Right hindlimb (tissue), 1 donor: ENCODE measurements at regions not wholly inside any gene's neighbourhood (a gene's known extent, or its start where the extent isn't known, plus 50 kb on each side); places are given as distances from the start of the nearest gene placed in this dataset.

Experiments
- DNase-seq: peaks from one replicate; pipeline ENCODE4 v3.0.0-alpha.2; 2018

DNA sequence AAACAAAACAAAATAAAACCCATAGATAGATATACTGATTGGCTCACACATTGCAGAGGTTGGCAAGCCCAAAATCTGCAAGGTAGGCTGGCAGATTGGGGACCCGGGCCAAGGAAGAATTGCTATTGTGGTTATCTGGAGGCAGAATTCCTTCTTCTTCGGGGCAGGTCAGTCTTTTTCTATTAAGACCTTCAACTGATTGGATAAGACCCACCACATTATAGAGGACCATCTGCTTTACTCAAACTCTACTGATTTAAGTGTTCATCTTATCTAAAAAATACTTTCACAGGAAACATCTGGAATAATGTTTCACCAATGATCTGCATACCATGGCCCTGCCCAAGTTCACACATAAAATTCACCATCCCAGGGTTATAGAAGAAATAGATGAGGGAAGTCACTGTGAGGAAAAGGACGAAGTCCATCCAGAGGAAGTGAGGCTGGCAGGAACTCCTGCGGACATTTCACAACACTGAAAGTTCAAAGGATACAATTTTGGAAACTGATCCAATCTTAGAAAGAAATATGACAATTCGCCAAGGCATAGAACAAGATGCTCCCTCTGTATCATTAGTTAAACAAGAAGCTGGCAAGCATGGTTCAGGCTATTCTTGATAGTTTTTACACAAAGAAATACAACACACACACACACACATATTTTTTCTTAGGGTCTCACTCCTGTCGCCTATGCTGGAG is 127.6 kb upstream of the MED13L start:
- DNase-seq = no peak

GRCh38 chr12:116406529-116406928 is 129.0 kb upstream of the MED13L start:
- DNase-seq = peak; percentile 74

DNA sequence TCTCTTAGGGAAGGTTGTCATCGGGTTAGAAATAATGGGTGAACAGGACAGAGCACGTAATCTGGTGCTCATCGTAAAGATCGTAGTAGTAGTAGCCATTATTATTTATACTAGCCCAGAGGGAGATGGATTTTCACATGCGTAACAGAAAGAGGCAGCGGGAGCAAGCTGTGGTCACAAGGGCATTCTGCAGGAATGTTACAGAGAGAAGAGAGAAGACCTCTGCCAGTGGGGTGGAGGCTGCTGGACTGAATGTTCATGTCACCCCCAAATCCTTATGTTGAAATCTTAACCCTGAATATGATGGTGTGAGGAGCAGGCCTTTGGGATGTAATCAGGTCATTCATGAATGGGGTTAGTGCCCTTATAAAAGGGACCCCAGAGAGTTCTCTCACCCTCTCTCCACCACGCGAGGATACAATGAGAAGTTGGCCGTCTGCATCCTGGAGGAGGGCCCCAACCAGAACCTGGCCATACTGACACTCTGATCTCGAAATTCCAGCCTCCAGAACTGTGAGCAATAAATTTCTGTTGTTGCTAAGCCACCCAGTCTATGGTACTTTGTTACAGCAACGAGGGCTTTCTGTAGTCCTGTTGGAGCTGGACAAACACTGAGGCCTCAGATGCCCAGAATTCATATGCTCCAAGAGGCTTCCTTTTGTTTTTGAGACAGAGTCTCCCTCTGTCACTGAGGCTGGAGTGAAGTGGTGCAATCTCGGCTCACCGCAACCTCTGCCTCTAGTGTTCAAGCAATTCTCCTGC is 131.2 kb upstream of the MED13L start:
- DNase-seq = no peak

DNA sequence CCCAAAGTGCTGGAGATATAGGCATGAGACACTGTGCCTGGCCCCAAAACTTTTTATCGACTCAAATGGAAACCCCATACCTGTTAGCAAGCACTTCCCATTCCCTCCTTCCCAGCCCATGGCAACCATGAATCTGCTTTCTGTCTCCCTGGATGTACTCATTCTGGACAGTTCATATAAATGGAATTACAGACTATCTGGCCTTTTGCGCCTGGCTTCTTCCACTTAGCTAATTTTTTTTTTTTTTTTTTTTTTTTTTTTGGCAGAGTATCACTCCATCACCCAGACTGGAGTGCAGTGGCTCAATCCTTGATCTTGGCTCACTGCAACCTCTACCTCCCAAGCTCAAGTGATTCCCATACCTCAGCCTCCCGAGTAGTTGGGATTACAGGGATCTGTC is 134.5 kb upstream of the MED13L start:
- DNase-seq = no peak

GRCh38 chr12:116414891-116415290 is 137.4 kb upstream of the MED13L start:
- DNase-seq = no peak

DNA sequence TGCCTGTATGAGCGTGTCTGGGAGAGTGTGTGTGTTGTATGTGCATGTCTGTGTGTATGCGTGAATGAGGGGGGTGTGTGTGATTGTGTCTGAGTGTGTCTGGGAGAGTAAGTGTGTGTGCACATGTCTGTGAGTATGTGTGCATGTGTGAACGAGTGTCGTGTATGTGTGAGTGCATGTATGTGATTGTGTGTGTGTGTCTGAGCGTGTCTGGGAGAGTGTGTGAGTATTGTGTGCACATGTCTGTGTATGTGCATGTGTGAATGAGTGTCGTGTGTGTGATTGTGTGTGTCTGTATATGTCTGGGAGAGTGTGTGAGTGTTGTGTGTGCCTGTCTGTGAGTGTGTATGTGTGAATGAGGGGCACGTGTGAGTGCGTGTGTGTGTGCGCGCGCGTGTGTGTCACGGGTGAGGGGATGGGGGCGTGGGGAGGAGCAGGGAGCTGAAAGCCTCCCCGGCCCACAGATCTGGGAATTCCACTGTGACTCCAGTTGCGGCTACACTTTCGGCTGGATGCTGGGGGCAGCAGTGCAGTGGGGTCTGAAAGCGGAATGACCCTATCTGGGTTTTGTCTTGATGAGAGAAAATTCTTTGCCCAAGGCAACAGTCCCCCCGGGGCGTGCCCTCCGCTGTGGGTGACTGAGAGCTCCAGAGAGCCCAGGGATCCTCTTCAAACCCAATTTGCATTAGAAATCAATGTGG is 138.1 kb upstream of the MED13L start:
- DNase-seq = no peak

- DNase-seq = no peak
These were observed 138.7 kb upstream of the MED13L start for GRCh38 chr12:116416166-116416565.

DNA sequence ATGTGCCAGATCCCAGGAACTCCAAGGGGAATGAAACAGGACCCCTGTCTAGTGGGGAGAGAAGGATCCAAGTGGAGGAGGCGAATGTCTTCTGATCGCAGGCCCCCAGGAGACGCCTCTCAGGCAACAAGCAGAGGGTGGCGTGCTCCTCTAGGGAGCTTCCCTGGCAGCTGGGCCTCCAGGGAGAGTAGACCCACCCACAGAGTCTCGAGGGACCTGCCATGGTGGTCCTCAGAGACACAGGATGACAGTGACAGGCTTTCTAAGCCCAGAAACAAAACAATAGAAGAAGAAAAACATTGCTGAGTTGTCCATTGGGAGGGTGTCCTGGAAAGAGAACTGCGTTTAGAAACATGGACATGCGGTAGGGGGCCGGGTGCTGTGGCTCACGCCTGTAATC is 140.6 kb upstream of the MAP1LC3B2 start:
- DNase-seq = no peak

- no peak for DNase-seq
These were observed 138.8 kb upstream of the MAP1LC3B2 start for GRCh38 chr12:116420227-116420880.

GRCh38 chr12:116421785-116422538 is 137.2 kb upstream of the MAP1LC3B2 start:
- no peak for DNase-seq

- DNase-seq = no peak
These were observed 136.1 kb upstream of the MAP1LC3B2 start for GRCh38 chr12:116423094-116423493.

- no peak for DNase-seq
These were observed 133.7 kb upstream of the MAP1LC3B2 start for GRCh38 chr12:116425256-116426193.

GRCh38 chr12:116426391-116427136 is 132.6 kb upstream of the MAP1LC3B2 start:
- peak; percentile 86 for DNase-seq

GRCh38 chr12:116427200-116427930 is 131.8 kb upstream of the MAP1LC3B2 start:
- DNase-seq = no peak

DNA sequence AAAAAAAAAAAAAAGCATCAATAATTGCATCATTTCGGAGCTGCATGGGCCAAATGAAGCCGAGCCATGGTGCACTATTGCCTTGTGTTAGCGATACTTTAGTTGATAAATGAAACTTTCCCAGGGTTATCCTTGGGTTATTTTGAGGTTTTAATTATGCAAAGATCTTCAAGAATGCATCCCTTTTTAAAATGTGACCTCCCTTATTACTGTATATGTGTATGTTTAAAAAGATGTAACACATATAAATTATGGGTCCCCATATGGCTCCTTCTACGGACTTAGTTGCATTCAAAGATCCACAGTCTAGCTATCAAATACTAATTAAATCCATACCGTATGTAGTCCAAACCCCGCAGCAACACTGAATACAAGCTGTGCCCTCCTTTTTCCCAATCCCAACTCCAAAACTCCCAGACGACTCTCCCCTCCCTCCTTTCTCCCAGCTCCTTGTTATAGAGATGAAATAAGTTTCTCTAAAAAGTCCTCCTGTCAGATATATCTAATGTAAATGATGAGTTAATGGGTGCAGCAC is 129.3 kb upstream of the MAP1LC3B2 start:
- DNase-seq = no peak

DNA sequence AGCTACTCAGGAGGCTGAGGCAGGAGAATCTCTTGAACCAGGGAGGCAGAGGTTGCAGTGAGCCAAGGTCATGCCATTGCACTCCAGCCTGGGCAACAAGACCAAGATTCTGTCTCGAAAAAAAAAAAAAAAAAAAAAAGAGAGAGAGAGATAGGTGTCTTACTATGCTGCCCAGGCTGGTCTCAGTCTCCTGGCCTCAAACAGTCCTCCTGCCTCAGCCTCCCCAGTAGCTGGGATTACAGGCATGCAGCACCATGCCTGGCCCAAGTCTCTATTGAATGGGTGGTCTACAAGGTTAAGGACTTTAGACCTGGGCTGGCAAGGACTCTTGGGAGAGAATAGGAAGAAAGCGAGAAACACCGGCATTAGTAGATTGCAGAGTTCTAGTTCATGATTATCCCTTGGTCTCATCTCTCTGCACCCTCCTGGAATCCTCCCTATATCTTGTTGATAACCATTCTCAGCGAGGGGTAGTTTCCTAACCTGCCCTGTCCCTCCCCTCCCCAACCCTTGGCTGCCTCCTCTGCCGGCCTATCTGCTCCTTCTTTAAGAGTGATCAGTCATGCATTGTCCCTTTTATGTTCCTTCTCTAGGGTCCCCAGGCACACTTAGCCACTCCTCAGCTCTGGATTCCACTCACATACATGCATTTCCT is 128.1 kb upstream of the MAP1LC3B2 start:
- DNase-seq = no peak

GRCh38 chr12:116431677-116432300 is 127.4 kb upstream of the MAP1LC3B2 start:
- no peak for DNase-seq

DNA sequence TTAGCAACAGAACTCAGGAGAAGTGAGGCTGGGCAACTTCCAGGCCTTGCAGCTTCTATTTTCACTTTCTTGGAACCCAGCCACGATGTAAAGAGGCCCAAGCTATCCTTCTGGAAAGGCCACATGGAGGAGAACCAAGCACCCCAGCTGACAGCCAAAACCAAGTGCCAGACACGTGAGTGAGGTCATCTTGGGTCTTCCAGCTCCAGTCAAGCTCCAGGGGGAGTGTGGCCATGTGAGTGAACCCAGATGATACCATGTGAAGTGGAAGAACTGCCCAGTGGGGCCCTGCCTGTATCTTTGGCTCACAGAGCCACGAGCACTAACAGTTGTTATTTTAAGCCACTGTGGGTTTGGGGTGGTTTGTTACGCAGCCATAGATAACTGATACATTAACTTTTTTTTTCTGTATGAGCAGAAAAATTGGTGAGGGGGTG is 126.8 kb upstream of the MAP1LC3B2 start:
- peak; percentile 79 for DNase-seq
